Sigmoid colon (tissue), 6 donors: ENCODE measurements at regions not wholly inside any gene's neighbourhood (a gene's known extent, or its start where the extent isn't known, plus 50 kb on each side); places are given as distances from the start of the nearest gene placed in this dataset.

ENCODE experiments used
- DNase-seq: peaks from one replicate; pipeline ENCODE4 v3.0.0-alpha.2; 2019
- H3K27ac ChIP-seq, 4 donors: fragments of 200-600 bp; sonication (generic); one replicate each; pipeline ENCODE4 v1.5.1; 2016 to 2019; ENCODE audit warnings: mild to moderate bottlenecking in 1 of 4
- H3K27me3 ChIP-seq, 3 donors: fragments of 200-600 bp; sonication (generic); one replicate each; pipeline ENCODE4 v1.5.1; 2019; ENCODE audit warnings: mild to moderate bottlenecking in 1 of 3
- H3K36me3 ChIP-seq, 4 donors: fragments of 200-600 bp; sonication (generic); one replicate each; pipeline ENCODE4 v1.5.1; 2016 to 2019
- H3K4me1 ChIP-seq, 4 donors: fragments of 200-600 bp; sonication (generic); one replicate each; pipeline ENCODE4 v1.5.1; 2017 to 2019
- H3K4me3 ChIP-seq, 4 donors: fragments of 200-600 bp; sonication (generic); one replicate each; pipeline ENCODE4 v1.5.1; 2017 to 2019; ENCODE audit warnings: mild to moderate bottlenecking in 2 of 4, moderate library complexity in 1 of 4
- H3K9me3 ChIP-seq, 4 donors: fragments of 200-600 bp in 3 of 4; sonication (generic) in 3 of 4; one replicate each; pipeline versions ENCODE4 v1.5.1 to v1.6.1; 2013 to 2019
- EP300 ChIP-seq, 4 donors: sonication (generic); formaldehyde crosslinking; IDR thresholded peaks; one replicate each; pipeline ENCODE4 v1.6.1; 2017; ENCODE audit warnings: antibody characterized with exemption in 4 of 4
- POLR2A ChIP-seq, 2 donors: fragments of 450-650 bp; IDR thresholded peaks; one replicate each; pipeline ENCODE4 v1.6.1; 2016; ENCODE audit warnings: antibody characterized with exemption in 2 of 2, mild to moderate bottlenecking in 2 of 2, moderate library complexity in 2 of 2
- POLR2AphosphoS5 ChIP-seq, 4 donors: sonication (generic); formaldehyde crosslinking; IDR thresholded peaks; one replicate each; pipeline ENCODE4 v1.6.1; 2017; ENCODE audit warnings: antibody characterized with exemption in 4 of 4
- WGBS, 2 donors: extraction: QIAGEN DNeasy Blood & Tissue Kit; methylation state at CpG; one replicate each; pipeline ENCODE4 v1.1.7; 2013; 5-methylcytosine and 5-hydroxymethylcytosine counted together
- intact Hi-C: fragments of 100-400 bp; cut with DNase I; formaldehyde crosslinking; loops from one replicate; pipeline ENCODE4 v1.15.1; 2023
- small RNA-seq, 3 donors: library from RNA; depleted of rRNA; stranded (forward); fragments of <200 nt; gene quantifications; one replicate each; pipeline ENCODE3, GENCODE V24; 2016
- TF ChIP-seq, protein P1 (sequence below), 4 experiments: fragments of 450-650 bp in 3 of 4; fragments of 200-600 bp in 1 of 4; IDR thresholded peaks; one replicate each; pipeline ENCODE4 v1.5.1; 2016 to 2019; ENCODE audit warnings: antibody characterized with exemption in 4 of 4, mild to moderate bottlenecking in 3 of 4, moderate library complexity in 2 of 4
- donor health status: healthy with polysubstance abuse.
- donor health status: healthy.

DNA sequence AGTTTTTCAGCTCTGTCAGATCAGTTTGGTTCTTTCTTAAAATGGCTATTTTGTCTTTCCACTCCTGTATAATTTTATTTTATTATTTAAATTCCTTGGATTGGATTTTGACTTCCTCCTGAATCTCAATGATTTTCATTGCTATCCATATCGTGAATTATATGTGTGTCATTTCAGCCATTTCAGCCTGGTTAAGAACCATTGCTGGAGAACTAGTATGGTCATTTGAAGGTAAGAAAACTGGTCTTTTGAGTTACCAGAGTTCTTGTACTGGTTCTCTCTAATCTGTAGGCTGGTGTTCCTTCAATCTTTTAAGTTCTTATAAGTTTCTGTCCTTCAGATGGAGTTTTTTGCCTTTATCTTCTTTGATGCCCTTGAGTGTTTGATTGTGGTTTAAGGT, 815.5 kb downstream of the KLHL13 start:
- TF ChIP-seq, protein P1, sequence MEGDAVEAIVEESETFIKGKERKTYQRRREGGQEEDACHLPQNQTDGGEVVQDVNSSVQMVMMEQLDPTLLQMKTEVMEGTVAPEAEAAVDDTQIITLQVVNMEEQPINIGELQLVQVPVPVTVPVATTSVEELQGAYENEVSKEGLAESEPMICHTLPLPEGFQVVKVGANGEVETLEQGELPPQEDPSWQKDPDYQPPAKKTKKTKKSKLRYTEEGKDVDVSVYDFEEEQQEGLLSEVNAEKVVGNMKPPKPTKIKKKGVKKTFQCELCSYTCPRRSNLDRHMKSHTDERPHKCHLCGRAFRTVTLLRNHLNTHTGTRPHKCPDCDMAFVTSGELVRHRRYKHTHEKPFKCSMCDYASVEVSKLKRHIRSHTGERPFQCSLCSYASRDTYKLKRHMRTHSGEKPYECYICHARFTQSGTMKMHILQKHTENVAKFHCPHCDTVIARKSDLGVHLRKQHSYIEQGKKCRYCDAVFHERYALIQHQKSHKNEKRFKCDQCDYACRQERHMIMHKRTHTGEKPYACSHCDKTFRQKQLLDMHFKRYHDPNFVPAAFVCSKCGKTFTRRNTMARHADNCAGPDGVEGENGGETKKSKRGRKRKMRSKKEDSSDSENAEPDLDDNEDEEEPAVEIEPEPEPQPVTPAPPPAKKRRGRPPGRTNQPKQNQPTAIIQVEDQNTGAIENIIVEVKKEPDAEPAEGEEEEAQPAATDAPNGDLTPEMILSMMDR (IDR thresholded peaks at IDR 0.05) = no peak
- H3K4me3 ChIP-seq = no peak overlapping the region

DNA sequence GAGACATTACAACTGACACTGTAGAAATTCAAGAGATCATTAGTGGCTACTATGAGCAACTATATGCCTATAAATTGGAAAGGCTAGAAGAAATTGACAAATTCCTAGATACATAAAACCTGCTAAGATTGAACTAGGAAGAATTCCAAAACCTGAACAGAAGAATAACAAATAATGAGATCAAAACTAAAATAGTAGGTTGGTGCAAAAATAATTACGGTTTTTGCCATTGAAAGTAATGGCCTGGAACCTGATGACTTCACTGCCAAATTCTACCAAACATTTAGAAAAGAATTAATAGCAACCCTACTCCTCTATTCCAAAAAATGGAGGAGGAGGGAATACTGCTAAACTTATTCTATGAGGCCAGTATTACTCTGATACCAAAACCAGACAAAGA, 824.9 kb downstream of the KLHL13 start:
- Histone ChIP-seq H3K27ac (no peak overlapping the region), H3K36me3 (no peaks in the 10 kb centered on the region), H3K4me3 (no peak overlapping the region), H3K27me3 (no peaks in the 10 kb centered on the region), H3K9me3 (no peaks in the 10 kb centered on the region), H3K4me1 (no peaks in the 10 kb centered on the region)
- TF ChIP-seq, protein P1 (IDR thresholded peaks at IDR 0.05) = no peak
- TF ChIP-seq POLR2A (IDR thresholded peaks at IDR 0.05) (no peak), POLR2AphosphoS5 (IDR thresholded peaks at IDR 0.05) (no peak), EP300 (IDR thresholded peaks at IDR 0.05) (no peak)
- WGBS, 2 donors = 0 to 78% methylated on average over 1 of the region's 1 CpG
- intact Hi-C loops = no loop called here
- DNase-seq = no peak

More for the DNA sequence above, 815.5 kb downstream of the KLHL13 start:
- no peaks in the 10 kb centered on the region for H3K9me3 ChIP-seq
- intact Hi-C loops = no loop called here
- no peaks in the 10 kb centered on the region for H3K36me3 ChIP-seq
- no peaks in the 10 kb centered on the region for H3K27me3 ChIP-seq
- DNase-seq = no peak
- no peaks in the 10 kb centered on the region for H3K4me1 ChIP-seq
- H3K27ac ChIP-seq = no peak overlapping the region
- WGBS, 2 donors = 73 to 96% methylated on average over 1 of the region's 1 CpG

DNA sequence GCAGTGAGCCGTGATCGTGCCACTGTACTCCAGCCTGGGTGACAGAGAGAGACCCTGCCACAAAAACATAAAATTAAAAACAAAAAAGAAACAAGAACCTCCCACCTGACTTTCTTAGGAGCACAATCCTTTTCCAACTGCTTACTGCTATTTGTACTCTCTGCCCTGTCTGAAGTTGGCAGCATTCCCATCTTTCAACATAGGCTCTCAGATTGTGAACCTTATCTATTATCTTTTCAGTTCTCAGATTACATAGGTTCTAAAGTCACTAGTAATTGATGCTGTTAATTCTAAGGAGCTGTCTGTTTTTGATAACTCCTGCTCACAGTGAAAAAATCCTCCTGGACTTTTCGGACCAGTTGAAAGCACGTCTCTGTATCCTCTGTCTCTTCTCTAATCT, 812.2 kb upstream of the CT83 start:
- TF ChIP-seq POLR2AphosphoS5 (IDR thresholded peaks at IDR 0.05) = no peak
- TF ChIP-seq POLR2A (IDR thresholded peaks at IDR 0.05) = no peak
- no peak for TF ChIP-seq EP300 (IDR thresholded peaks at IDR 0.05)
- TF ChIP-seq, protein P1 (IDR thresholded peaks at IDR 0.05) = no peak
- intact Hi-C loops = no loop called here
- 45 to 72% methylated on average over 4 of the region's 4 CpGs for WGBS, 2 donors

More for the DNA sequence above, 812.2 kb upstream of the CT83 start:
- H3K9me3 ChIP-seq = no peaks in the 10 kb centered on the region
- H3K36me3 ChIP-seq = no peaks in the 10 kb centered on the region
- no peaks in the 10 kb centered on the region for H3K27me3 ChIP-seq
- no peak overlapping the region for H3K27ac ChIP-seq
- H3K4me3 ChIP-seq = no peak overlapping the region
- no peaks in the 10 kb centered on the region for H3K4me1 ChIP-seq
- DNase-seq = no peak

Small RNA genes lying in the stretch of these regions (small RNA-seq; reads per million reads assigned to genes)
- gene AC005002.2 = 0 reads per million in 3 donors
